ENCODE measurements at regions not wholly inside any gene's neighbourhood (a gene's known extent, or its start where the extent isn't known, plus 50 kb on each side); places are given as distances from the start of the nearest gene placed in this dataset.

GRCh38 chr6:55960344-55960743 lies 85.0 kb upstream of the BMP5 start:
- H3K4me3 ChIP-seq (ENCODE audit: low read depth, low read length): no peak overlapping the region
- TF ChIP-seq, protein P1, sequence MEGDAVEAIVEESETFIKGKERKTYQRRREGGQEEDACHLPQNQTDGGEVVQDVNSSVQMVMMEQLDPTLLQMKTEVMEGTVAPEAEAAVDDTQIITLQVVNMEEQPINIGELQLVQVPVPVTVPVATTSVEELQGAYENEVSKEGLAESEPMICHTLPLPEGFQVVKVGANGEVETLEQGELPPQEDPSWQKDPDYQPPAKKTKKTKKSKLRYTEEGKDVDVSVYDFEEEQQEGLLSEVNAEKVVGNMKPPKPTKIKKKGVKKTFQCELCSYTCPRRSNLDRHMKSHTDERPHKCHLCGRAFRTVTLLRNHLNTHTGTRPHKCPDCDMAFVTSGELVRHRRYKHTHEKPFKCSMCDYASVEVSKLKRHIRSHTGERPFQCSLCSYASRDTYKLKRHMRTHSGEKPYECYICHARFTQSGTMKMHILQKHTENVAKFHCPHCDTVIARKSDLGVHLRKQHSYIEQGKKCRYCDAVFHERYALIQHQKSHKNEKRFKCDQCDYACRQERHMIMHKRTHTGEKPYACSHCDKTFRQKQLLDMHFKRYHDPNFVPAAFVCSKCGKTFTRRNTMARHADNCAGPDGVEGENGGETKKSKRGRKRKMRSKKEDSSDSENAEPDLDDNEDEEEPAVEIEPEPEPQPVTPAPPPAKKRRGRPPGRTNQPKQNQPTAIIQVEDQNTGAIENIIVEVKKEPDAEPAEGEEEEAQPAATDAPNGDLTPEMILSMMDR (IDR thresholded peaks at IDR 0.05; ENCODE audit: low read depth, low read length): no peak

DNA sequence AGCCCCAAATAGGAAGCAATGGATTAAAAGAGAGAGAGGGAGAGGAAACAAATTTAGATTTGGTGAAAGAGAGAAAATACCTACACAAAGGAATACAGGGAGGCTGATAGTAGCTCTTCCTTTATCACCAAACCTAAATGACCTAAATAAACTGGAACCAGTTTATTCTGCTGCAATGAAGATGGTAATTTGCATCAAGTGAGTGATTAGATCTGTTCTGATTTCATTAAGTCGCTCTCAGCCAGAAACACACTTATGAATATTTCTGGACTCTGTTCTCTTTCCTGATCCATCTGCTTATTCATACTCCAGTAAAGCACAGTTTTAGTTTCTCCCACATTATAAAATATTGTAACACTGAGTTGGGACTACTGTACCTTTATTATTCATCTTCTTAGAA lies 83.4 kb upstream of the BMP5 start:
- no peak overlapping the region for H3K4me3 ChIP-seq (ENCODE audit: low read depth, low read length)
- TF ChIP-seq, protein P1 (IDR thresholded peaks at IDR 0.05; ENCODE audit: low read depth, low read length): no peak

DNA sequence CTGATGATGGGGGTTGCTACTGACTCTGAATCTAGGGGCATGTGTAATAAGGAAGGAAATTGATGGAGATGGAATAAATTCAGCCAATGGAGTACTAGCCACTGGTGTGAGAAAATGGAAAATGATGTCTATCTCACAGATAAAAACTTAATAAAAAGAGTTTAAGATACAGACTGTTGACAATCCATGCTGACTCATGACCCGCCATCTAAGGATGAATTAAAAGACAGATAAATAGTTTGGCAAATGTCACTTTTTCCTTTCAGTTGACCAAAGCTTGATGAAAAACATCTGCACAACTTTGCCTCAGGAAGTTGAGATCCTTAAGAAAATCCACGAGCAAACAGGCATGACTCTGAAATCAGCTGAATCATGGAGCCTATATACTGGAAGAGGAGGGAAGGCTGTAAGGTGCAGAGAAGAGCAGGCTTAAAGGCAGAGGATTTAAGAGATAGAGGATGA lies 82.6 kb upstream of the BMP5 start:
- no peak overlapping the region for H3K4me3 ChIP-seq (ENCODE audit: low read depth, low read length)
- TF ChIP-seq, protein P1 (IDR thresholded peaks at IDR 0.05; ENCODE audit: low read depth, low read length): no peak

DNA sequence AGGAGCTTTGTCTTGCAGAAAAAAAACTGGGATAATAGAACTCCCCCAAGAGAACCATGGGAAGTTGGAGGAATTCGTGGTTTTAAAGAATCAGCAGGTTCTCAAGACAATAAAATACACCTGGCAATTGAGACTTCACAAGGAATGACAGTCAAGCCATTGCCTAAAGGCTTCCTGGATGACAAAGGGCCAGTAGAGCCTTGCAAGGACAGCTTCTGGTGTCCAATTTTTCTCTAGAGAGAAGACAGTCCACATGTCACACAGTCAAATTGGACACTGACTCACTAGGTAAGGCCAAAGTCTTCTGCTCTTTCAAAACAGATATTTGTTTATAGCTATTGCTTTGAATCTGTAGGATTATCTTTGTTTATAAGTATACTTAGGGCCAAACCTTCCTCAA lies 80.3 kb upstream of the BMP5 start:
- TF ChIP-seq, protein P1 (IDR thresholded peaks at IDR 0.05; ENCODE audit: low read depth, low read length): no peak
- no peak overlapping the region for H3K4me3 ChIP-seq (ENCODE audit: low read depth, low read length)

GRCh38 chr6:55954436-55954835 lies 79.0 kb upstream of the BMP5 start:
- TF ChIP-seq, protein P1 (IDR thresholded peaks at IDR 0.05; ENCODE audit: low read depth, low read length): no peak
- no peak overlapping the region for H3K4me3 ChIP-seq (ENCODE audit: low read depth, low read length)

GRCh38 chr6:55953335-55953734 lies 77.9 kb upstream of the BMP5 start:
- peak overlapping the region; percentile 36; the same call in 1 of the 2 replicates for H3K4me3 ChIP-seq (ENCODE audit: low read depth, low read length)
- TF ChIP-seq, protein P1 (IDR thresholded peaks at IDR 0.05; ENCODE audit: low read depth, low read length): peak; percentile 28; the same call in 1 of the 2 replicates

GRCh38 chr6:55950071-55950814 lies 74.9 kb upstream of the BMP5 start:
- no peak overlapping the region for H3K4me3 ChIP-seq (ENCODE audit: low read depth, low read length)
- TF ChIP-seq, protein P1 (IDR thresholded peaks at IDR 0.05; ENCODE audit: low read depth, low read length): no peak
